H7 (cell line): ENCODE measurements at regions not wholly inside any gene's neighbourhood (a gene's known extent, or its start where the extent isn't known, plus 50 kb on each side); places are given as distances from the start of the nearest gene placed in this dataset.

Source experiments
- DNase-seq: peaks from one replicate; pipeline ENCODE4 v3.0.0; 2012
- H3K27me3 ChIP-seq: 2 replicates; pipeline ENCODE4 v1.6.0; 2011; ENCODE audit warnings: mild to moderate bottlenecking, low read length; ENCODE audit not compliant: control insufficient read depth, insufficient read depth
- H3K36me3 ChIP-seq: replicated peaks from 2 replicates; pipeline ENCODE4 v1.5.1; 2011; ENCODE audit warnings: low read length; ENCODE audit not compliant: control insufficient read depth, insufficient read depth
- H3K4me3 ChIP-seq: 2 replicates; pipeline ENCODE4 v1.5.1; 2011; ENCODE audit warnings: low read depth, mild to moderate bottlenecking, control low read depth, low read length, moderate library complexity; ENCODE audit not compliant: insufficient read depth

DNA sequence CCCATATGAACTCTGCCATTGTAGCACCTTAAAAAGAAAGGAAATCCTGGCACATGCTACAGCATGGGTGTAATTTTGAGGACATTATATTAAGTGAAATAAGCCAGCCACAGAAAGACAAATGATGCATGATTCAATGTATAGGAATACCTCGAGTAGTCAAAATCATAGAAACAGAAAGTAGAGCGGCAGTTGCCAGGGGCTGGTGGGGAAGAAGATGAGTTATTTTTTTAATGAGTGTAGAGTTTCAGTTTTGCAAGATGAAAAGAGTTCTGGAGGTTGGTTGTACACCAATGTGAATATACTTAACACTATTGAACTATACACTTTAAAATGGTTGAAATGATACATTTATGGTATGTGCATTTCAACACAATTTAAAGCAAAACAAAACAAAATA is 133.0 kb downstream of the ZDHHC21 start:
- no peaks in the 10 kb centered on the region; the same call in 1 of the 2 replicates for H3K27me3 ChIP-seq
- no peak for DNase-seq
- H3K4me3 ChIP-seq = no peak overlapping the region
- H3K36me3 ChIP-seq = no peaks in the 10 kb centered on the region

DNA sequence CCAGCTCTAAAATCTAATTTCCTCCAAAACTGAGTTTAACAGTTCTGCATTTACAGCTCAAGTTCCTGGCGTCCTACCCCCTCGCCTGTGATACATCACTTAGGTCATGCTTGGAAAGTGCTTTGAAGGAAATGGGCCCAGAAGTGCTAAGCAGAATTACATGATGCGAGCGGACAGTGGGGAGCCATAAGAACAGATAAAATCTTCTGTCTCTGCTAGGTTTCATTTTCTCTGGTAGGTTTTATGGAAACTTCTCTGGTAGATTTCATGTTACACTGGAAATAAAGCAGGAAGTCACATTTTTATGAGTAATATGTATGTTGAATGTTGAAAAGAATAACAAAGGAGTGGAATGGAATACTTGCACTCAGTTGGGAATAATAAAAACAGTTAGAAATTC is 138.3 kb downstream of the ZDHHC21 start:
- Histone ChIP-seq H3K27me3 (no peaks in the 10 kb centered on the region), H3K4me3 (no peak overlapping the region)

DNA sequence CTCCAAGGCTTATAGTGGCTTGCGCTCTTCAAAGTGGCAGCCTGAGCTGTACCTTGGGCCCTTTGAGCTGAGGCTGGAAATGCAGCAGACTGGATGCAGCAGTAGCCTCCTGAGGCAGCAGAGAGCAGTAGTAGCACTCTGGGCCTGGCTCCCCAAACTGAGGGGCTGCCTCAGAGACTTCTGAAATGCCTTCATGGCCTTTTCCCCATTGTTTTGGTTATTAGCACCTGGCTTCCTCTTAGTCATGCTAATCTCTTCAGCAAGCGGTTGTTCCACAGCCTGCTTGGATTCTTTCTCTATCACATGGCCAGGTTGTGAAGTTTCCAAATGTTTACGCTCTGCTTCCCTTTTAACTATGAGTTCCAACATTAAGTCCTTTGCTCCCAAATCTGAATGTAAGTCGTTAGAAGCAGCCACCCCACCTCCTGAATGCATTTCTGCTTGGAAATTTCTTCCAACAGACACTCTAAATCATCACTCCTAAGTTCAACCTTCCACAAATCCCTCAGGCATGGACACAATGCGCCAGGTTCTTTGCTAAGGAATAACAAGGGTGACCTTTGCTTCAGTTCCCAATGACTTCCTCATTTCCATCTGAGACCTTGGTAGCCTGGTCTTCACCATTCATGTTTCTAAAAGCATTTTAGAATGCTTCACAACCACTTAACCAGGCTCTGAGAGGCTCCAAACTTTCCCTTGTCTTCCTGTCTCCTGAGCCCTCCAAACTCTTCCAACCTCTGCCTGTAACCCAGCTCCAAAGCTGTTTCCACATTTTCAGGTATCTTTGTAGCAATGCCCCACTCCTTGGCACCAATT is 145.8 kb downstream of the ZDHHC21 start:
- Histone ChIP-seq H3K36me3 (no peaks in the 10 kb centered on the region), H3K27me3 (no peaks in the 10 kb centered on the region), H3K4me3 (no peak overlapping the region)
- DNase-seq = peak; percentile 79

More for the DNA sequence above, 138.3 kb downstream of the ZDHHC21 start:
- DNase-seq = no peak
- H3K36me3 ChIP-seq = no peaks in the 10 kb centered on the region

DNA sequence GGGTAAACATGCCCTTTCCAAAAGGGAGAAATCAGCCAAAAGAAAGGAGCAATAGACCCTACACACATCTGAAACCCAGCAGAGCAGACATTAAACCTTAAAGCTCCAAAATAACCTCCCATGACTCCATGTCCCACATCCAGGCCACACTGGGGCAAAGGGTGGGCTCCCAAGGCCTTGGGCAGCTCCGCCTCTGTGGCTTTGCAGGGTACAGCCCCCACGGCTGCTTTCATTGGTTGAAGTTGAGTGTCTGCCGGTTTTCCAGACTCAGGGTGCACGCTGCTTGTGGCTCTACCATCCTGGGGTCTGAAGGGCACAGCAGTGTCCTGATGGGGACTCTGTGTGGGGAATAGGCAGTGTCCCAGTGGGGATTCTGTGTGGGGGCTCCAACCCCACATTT is 146.5 kb downstream of the ZDHHC21 start:
- Histone ChIP-seq H3K36me3 (no peaks in the 10 kb centered on the region), H3K4me3 (no peak overlapping the region), H3K27me3 (no peaks in the 10 kb centered on the region)
- no peak for DNase-seq

DNA sequence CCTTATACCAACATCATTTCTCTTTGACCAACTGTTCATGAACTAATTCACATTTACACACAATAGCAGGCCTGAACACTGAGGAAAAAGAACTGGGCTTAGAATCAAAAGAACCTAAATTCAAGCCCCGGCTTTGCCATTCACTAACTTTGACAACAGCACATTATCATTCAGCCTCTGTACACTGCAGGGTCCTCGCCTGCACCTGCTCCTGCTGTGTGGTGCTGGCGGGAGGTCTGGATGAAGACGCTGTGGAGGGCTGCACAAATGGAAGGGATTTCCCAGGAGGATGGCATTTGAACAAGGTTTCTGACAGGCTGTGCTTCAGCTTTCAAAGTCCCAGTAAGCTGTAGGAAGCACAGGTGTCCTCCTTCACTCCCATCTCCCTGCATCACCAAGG is 151.2 kb downstream of the ZDHHC21 start:
- no peaks in the 10 kb centered on the region for H3K27me3 ChIP-seq
- H3K36me3 ChIP-seq = no peaks in the 10 kb centered on the region
- H3K4me3 ChIP-seq = no peak overlapping the region
- peak; percentile 52 for DNase-seq

DNA sequence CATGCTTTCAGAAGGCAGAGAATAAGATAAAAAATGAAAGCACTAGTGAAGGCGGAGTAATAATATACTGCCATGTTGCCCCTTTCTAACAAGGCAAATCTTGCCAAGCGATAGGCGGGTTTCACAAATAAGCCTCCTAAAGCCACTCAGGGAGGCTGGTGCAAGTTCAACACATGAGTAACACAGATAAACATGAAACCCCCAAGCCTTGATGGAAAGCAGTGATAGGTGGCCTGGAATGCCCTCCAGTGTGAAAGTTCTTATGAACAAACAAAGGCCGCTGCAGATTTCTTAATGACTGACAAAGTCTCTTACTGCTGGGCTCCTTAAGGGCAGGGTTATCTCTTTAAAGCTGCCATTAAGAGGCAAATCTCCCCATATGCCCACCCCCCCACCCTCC is 154.7 kb downstream of the ZDHHC21 start:
- no peaks in the 10 kb centered on the region for H3K27me3 ChIP-seq
- no peaks in the 10 kb centered on the region for H3K36me3 ChIP-seq
- no peak overlapping the region for H3K4me3 ChIP-seq
- no peak for DNase-seq

DNA sequence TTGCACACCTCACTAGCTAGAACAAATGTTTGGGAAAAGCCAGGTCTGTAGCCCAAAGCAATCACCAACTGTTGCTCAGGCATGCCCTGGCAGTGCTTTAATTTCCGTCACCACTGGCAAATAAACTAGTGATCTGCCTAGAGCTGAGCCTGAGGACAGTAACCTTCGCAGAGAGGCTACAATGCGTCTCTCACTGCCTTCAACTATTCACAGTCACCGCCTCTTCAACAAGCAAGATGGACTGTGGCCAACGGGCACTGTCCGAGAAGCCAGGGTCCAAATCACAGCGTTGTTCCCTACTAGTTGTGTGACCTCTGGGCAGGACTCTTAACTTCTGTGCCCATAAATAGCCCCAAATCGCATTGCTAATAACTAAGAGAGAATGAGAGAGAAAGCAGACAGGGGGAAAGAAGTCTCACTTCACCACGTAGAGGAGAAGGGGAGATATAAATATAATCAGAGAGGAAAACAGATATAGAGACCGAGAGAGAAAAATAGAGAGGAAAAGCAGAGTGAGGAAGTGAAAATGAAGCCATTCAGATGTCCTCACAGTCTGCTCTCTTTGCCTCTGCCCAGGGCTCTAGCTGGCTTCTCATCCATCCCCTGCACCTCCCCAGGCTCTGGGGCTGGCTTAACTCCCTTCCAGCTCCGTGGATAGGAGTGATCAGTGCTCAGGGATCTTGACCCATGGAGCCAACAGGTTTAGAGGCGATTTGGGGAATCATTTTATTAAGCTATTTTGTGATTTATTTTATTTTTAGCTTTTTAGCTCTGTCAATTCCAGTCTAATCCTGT is 157.9 kb downstream of the ZDHHC21 start:
- no peak for DNase-seq
- H3K36me3 ChIP-seq = no peaks in the 10 kb centered on the region
- H3K4me3 ChIP-seq = no peak overlapping the region
- no peaks in the 10 kb centered on the region for H3K27me3 ChIP-seq

DNA sequence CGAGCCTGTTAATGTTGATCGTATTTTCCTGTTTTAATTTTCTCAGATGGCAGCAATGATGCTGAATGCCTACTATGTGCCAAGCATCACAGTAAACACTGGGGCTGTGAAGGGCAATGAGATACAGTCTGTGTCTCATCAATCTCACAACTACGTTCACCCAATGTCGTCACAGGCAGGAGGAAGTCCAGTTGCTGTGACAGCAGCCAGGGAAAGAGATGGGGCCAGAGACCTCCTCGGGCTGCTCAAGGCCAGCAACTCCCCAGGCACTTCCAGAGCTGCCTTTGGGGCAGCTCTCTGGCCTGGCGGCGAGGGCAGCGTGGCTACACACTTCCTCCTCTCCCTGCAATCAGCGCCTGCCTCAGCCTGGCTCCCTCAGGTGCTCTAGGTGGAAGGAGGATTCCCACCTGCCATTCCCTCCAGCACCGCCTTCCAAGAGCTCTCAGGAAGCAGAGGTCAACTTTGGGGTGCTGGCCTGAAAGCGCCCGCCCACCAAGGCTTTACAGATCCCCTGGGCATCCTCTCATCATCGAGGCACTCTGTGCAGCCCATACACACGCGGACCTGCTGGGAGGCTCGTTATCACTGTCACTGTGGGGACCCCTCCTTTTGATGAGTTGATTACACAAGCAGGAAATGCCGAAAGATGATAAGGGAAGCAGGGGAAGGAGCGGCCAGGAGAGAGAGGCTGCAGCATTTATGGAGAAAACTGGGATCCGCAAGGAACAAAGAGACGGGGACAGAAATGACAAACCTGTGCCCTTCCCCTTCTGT is 159.2 kb downstream of the ZDHHC21 start:
- H3K27me3 ChIP-seq = no peaks in the 10 kb centered on the region
- DNase-seq = no peak
- H3K4me3 ChIP-seq = no peak overlapping the region
- no peaks in the 10 kb centered on the region for H3K36me3 ChIP-seq

DNA sequence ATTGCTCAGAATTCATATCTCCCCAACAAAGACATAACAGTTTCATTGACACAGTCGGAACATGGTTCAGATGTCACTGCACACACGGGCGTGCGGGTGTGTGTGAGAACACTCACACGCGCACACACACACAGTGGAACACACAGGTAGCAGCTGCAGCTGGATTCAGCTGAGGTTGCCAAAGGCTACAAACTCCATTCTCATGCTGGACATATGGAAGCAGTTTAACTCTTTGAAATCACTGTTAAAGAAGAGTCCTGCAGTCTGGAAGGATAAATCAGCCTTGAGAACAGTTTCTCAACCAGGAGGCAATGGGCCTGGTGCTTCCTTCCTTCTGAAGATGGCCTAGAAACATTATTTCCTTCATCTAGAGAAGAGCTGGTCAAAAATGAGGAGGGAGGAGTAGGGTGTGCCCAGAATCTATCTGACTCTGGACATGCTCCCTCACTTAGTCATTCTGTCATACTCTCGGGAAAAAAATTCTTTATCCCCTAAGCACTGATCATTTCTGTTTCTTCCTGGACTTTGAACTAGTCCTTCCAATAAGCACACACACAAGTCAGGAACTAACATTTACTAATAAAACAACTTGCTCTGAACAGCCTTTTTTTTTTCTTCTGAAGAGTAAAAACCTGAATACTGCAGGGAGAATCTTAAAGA is 160.6 kb downstream of the ZDHHC21 start:
- no peak for DNase-seq
- Histone ChIP-seq H3K36me3 (no peaks in the 10 kb centered on the region), H3K4me3 (no peak overlapping the region), H3K27me3 (no peaks in the 10 kb centered on the region)

DNA sequence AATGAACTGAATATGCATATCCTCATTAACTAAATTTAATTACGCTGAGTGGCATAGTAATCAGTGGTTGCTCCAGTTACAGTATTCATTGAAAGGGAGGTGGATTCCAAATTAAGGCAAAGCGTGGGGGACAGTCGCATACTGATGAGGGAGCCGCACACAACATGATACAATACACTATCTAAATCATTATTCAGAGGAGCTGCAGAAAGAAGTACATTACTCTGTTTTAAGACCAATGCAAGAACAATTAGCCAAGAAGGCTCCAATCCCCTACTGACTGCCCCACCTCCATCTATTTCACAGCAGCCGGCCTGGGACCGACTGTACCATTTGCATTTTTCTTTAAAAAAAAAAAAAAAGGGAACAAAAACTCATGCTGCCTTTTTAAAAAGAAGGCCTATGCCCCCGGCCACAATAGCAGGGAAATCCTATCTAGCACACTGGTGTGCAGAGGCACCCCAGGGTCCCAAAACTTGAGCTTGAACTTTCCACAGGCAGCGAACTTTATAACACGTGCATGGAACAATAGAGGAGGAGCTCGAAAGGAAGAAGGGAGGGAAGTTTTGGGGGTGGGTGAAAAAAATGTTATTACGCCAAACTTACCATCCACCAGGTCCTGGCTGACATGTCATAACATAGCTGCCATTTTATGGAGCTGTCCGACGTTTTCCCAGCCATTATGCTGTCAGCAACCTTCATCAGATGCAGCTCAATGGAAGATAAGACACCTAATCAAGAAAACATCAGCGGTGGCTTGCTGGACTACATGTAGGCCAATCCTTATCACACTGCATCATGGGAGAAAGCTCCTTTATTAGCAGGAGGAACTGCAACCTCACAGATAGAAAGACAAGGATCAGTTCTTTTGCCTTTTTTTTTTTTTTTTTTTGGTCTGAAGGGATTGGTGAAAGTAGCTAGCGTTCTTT is 161.6 kb downstream of the ZDHHC21 start:
- H3K27me3 ChIP-seq = no peaks in the 10 kb centered on the region
- H3K36me3 ChIP-seq = no peaks in the 10 kb centered on the region
- DNase-seq = no peak
- no peak overlapping the region for H3K4me3 ChIP-seq

DNA sequence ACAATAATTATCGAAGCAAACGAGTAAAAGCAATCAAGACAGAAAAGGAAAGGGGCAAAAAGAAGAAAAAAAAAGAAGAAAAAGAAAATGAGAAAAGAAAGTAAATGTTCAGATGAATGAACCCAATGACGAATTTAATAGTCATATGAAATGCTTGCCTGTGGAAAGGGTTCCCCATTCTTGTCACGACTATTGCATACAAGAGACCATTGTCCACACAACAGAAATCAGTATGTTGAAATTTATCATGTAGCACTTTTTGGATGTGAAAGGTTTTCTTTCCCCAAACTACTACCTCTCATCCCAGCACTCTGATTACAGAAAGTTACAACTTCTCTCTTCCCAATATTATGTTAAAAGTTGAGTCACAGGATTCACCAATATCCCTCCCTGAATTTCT is 162.4 kb downstream of the ZDHHC21 start:
- Histone ChIP-seq H3K27me3 (no peaks in the 10 kb centered on the region), H3K36me3 (no peaks in the 10 kb centered on the region), H3K4me3 (no peak overlapping the region)
- no peak for DNase-seq

DNA sequence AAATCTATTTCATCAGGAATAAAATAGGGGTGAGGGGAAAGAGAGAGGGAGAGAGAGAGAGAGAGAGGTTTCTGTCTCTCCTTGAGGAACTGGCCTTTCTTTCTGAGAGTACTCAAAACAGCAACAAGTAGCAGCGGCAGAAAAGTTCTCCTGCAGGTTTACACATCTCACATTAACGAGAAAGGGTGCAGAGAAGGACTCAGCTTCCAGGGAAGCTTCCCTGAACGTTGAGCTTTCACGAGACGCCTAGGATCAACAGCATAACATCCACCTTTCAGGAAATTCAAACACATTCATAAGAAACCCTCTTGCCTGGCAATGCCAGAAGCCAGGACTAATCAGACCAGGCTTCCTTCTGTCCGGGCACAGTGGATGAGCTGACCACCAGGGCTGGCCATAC is 162.9 kb downstream of the ZDHHC21 start:
- H3K4me3 ChIP-seq = no peak overlapping the region
- no peaks in the 10 kb centered on the region for H3K36me3 ChIP-seq
- no peak for DNase-seq
- H3K27me3 ChIP-seq = no peaks in the 10 kb centered on the region

DNA sequence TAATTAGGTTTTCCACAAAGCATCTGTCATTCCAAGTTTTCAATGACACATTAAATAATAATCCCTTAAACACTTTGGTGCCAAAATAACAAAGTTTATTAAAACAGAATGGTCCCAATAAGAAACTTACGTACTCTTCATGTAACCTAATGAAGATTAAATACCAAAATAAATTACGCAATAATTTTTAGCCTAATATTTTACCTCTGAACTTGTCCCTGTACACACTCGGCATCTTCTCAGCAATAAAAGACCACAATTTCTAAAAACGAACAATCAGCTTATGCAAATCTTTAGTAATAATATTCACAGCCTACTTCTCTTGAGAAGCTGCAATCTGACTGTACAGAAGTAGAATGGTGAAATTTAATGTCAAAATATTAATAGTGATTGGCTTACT is 163.6 kb downstream of the ZDHHC21 start:
- DNase-seq = no peak
- no peak overlapping the region for H3K4me3 ChIP-seq
- no peaks in the 10 kb centered on the region for H3K36me3 ChIP-seq
- H3K27me3 ChIP-seq = no peaks in the 10 kb centered on the region
